ENCODE measurements at regions not wholly inside any gene's neighbourhood (a gene's known extent, or its start where the extent isn't known, plus 50 kb on each side); places are given as distances from the start of the nearest gene placed in this dataset.
"Not testable (repeated sequence)": the region's sequence is repeated elsewhere in the genome, so short reads cannot be mapped to it uniquely, and the experiment has no call there.

DNA sequence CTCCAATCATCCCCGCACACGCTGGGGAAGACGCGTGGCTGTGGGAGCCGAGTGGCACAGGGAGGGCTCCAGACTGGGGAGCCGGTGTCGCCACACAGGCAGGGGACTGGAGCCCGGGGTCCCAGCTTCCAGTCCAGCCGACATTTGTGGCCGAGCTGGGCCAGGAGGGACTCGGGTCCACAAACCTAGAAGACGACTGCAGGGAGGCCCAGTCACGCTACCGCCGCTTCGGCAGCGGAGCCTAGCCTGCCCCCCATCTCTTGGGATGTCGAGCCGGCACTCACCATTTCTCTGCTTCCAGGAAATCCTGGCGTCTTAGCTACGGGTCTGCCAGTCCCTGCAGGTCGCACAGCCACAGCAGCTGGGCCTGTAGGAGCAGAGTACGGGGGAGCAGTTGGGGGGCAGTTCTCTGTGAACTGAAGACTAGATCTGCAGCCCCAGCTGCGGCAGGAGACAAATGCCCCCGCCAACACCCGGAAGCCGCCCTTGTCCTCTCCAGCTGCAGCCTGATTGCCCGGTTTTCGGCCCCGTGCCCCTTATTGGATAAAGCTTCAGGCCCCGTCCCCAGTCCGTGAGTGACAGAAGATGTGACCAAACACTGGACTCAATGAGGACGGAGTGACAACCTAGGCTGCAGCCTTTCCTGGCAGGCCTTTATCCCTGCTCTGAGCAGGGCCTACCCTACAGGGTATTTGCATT lies 270.7 kb downstream of the ZNF33B start:
- peak in 1 of 2 donors; percentile 2 for DNase-seq (ENCODE audit: low read depth in 2 of 2)

DNA sequence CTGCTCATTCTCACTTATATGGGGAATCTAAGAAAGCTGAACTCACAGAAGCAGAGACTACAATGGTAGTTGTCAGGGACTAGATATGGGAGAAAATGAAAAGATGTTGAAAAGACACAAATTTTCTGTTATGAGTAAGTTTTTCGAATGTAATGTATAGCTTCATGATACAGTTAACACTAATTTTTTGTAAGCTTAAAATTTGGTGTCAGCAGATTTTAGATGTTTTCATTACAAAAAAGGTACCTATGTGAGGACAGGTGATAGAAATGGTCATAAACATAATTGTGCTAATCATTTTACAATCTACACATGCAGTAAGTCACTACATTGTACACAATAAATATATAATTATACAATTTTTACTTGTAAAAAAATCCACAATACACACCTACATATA lies 286.6 kb downstream of the ZNF33B start:
- no peak for DNase-seq (ENCODE audit: low read depth in 2 of 2)

DNA sequence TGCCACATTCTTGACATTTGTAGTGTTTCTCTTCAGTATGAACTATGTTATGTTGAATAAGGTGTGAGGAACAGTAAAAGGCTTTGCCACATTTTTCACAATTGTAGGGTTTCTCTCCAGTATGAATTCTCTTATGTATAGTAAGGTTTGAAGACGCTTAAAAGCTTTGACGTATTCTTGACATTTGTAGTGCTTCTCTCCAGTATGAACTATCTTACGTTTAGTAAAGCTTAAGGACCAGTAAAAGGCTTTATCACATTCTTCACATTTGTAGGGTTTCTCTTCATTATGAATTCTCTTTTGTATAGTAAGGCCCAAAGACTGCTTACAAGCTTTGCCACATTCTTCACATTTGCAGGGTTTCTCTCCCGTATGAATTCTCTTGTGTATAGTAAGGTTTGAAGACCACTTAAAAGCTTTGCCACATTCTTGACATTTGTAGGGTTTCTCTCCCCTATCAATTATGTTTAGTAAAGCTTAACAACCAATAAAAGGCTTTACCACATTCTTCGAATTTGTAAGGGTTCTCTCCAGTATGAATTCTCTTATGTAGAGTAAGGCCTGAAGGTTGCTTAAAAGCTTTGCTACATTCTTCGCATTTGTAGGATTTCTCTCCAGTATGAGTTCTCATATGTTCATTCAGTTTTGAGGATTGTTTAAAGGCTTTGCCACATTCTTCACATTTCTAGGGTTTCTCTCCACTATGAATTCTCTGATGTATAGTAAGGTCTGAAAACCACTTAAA lies 301.6 kb downstream of the ZNF33B start:
- not testable (repeated sequence) for DNase-seq (ENCODE audit: low read depth in 2 of 2)

DNA sequence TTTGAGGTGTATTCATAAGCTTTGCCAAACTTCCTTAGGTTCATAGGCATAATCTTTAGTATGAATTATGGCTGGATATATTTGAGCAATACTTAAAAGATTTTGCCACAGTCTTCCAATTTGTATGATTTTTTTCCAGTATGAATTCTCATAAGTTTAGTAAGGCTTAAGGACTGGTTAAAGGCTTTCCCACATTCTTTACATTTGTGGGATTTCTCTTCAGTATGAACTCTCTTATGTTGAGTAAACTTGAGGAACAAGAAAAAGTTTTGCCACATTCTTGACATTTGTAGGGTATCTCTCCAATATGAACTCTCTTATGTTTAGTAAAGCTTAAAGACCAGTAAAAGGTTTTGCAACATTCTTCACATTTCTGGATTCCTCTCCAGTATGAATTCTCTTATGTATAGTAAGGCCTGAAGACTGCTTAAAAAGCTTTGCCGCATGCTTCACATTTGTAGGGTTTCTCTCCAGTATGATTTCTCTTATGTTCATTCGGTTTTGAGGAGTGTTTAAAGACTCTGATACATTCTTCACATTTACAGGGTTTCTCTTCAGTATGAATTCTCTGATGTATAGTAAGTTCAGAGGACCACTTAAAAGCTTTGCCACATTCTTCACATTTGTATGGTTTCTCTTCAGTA lies 302.6 kb downstream of the ZNF33B start:
- DNase-seq (ENCODE audit: low read depth in 2 of 2), result not testable (repeated sequence)

DNA sequence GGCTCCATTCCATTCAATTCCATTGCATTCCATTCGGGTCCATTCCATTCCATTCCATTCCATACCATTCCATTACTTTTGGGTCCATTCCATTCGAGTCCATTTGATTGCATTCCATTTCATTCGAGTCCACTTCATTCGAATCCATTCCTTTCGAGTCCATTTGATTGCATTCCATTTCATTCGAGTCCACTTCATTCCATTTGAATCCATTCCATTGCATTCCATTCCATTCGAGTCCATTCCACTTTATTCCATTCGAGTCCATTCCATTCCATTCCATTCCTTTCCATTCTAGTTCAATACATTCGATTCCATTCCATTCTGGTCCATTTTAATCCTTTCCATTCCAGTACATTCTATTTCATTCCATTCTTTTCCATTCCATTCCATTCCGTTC lies 334.0 kb downstream of the ZNF33B start:
- DNase-seq (ENCODE audit: low read depth in 2 of 2), result no peak

DNA sequence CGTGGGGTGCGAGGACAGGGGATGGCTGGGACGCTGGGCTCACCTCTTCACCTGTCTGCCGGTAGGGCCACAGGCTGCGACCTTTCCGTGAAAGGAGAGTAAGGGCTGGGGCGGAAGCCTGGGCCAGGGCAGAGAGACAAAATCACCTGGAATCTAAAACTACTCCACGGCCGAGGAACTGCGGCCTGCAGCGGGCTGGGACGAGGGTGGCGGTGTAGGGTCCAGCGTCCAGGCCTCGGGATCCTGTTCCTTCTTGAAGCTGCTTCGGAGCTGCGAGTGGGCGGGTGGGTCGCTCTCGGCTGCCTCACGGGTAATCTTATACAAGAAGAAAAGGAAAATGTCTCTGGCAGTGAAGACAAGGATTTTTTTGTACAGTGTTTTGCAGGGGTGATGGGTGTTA lies 356.5 kb downstream of the ZNF33B start:
- DNase-seq (ENCODE audit: low read depth in 2 of 2), result not testable (repeated sequence)

DNA sequence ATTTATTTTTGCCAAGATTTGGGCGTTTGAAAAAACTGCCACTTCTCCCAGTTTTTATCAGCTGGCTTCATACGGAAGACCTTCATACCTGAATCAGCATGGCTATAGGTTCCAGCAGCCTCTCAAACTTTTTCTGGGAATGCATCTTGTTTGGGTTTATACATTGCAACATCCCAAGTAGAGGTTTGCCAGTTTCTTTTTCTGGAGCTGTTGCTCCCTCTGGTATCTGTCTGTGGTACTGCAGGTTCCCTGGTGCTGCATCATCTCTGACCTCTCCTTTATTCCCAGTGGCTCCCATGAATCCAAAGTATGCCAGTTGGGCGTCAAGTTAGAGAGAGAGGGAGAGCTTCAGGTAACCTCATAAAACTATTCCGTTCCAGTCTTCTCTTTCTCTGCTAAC lies 368.6 kb downstream of the ZNF33B start:
- not testable (repeated sequence) for DNase-seq (ENCODE audit: low read depth in 2 of 2)

DNA sequence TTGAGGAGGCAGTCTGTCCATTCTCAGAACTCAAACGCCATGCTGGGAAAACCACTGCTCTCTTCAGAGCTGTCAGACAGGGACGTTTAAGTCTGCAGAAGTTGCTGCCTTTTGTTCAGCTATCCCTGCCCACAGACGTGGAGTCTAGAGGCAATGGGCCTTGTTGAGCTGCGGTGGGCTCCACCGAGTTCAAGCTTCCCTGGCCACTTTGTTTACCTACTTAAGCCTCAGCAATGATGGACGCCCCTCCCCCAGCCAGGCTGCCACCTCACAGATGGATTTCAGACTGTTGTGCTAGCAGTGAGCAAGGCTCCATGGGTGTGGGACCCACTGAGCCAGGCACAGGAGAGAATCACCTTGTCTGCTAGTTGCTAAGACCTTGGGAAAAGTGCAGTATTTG lies 375.1 kb downstream of the ZNF33B start:
- not testable (repeated sequence) for DNase-seq (ENCODE audit: low read depth in 2 of 2)

DNA sequence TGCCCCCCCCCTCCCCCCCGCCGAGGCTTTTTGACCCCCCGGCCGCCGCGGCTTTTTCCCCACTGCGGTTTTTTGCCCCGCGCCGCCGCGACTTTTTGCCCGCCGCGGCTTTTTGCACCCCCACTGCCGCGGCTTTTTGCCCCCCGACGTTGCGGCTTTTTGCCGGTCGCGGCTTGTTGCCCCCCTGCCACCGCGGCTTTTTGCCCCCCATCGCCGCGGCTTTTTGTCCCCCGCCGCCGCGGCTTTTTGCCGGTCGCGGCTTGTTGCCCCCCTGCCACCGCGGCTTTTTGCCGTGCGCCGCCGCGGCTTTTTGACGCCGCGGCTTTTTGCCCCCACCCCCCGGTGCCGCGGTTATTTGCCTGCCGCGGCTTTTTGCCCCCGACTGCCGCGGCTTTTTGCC lies 395.4 kb downstream of the ZNF33B start:
- not testable (repeated sequence) for DNase-seq (ENCODE audit: low read depth in 2 of 2)

DNA sequence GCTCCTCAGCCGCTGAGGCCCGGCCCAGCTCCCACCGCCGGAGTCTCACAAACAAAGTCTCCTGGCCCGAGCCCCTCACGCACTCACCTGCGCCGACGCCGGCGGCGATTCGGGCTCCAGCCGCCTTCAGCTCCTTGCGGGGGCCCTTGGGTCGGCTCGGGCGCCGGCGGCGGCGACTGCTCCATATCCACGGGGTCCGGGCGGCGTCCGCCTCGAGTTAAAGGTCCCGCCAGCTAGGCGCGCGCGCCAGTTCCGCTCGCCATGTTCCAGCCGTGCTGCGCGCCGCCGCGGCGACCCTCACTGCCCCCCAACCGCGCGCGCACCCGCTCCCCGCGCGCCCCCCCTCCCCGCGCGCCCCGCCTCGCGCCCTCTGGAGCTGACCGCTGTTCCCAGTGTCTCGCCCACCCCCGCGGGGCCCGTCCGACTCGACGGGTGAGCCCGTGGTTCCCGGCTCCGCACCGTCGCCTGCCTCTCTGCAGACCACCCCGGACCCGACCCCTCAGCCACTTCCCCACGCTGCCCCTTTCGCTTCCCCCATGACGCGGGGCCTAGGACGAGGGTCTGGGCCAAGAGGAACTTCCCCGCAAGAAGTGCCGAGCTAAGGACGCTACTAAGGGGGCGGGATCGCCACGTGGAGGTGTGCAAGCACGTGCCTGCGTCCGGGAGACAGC lies 396.1 kb downstream of the ZNF33B start:
- no peak for DNase-seq (ENCODE audit: low read depth in 2 of 2)

DNA sequence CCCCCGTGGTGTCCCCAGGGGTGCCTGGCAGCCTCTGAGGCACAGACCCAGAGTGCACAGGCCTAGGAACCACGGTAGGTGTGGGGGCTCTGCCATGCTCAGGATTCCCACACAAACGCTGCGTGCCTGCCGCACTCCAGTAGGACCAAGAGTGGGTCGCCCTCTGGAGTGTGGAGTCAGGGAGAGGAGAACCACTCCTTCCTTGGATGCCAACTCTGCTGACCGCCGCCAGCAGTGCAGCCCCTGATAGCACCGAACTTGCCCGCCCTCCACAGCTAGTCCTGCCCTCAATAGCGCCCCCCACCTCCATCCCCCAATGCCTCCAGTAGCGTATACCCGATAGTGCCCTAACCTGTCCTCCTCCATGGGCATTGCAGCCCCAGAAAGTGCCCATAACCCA lies 402.0 kb downstream of the ZNF33B start:
- DNase-seq (ENCODE audit: low read depth in 2 of 2), result not testable (repeated sequence)

DNA sequence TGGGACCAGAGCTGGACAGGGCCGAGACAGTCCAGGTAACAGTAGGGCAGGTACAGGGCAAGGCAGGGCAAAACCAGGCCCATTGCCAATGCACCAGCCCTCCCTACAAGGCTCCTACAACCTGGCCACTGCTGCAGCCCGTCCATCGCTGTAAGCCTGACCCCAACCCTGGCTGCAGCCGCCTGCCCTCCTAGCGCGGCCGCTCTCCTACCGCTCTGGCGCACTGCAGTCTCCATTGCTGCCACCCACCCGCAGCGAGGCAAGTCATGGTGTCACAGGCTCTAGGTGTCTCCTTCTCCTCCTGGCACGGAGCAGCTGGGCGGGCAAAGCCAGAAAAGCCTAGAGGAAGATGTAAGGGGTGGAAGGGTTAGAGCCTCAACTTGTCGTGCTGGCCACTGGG lies 402.6 kb downstream of the ZNF33B start:
- not testable (repeated sequence) for DNase-seq (ENCODE audit: low read depth in 2 of 2)

DNA sequence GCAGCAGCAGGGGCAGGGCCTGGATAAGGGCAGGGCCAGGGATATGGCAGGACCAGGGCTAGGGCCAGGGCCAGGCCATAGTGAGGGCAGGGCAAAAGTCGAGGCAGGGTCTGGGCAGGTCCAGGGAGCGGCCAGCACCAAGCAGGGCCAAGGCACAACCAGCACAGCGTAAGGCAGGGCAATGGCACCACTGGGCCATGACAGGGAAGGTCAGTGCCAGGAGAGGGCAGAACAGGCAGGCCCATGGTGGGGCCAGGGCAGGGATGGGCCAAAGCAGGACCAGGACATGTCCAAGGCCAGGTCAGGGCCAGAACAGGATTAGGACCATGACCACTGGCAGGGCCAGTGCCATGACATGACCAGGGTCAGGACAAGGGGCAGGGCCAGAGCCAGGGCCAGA lies 403.1 kb downstream of the ZNF33B start:
- DNase-seq (ENCODE audit: low read depth in 2 of 2), result not testable (repeated sequence)

DNA sequence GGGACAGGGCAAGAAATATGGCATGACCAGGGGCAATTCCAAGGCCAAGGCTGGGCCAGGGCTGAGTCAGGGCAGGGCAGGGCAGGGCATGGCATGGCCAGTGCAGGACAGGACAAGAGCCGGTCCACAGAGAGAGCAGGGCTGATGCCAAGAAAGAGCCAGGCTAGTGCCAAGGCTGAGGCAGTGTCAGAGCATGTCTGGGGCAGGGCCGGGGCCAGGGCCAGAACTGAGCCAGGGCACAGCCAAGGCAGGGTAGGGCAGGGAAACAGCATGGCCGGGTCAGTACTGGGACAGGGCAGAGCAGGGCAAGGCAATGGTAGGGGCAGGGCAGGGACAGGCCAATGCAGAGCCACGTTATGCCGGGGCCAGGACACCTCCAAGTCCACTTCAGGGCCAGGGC lies 403.9 kb downstream of the ZNF33B start:
- DNase-seq (ENCODE audit: low read depth in 2 of 2), result not testable (repeated sequence)

DNA sequence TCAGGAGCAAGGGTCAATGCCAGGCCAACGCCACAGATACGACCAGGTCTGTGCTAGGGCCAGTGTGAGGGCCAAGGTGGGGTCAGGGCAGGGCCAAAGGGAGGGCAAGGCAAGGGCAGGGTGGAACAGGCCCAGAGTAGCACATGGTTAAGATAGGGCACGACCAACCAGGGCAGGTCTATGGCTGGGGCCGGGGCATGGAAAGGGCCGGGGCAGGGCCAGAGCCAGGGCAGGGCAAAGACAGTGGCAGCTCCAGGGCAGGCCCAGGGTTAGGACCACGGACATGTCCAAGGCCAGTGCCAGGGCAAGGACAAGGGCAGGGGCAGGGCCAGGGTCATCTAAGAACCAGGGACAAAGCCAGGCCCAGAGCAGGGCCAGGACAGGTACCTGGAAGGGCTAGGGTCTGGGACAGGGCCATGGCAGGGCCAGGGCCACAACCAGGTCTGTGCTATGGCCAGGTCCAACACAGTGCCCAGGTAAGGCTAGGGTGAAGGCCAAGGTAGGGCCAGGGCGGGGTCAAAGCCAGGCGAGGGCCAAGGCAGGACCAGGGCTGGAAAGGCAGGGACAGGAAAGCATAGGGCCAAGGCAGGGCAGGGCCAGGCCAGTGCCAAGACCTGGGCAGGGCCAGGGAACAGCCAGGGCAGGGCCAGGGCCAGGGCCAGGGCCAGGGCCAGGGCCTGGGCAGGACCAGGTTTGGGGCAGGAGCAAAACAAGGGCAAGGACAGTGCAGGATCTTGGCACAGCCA lies 404.7 kb downstream of the ZNF33B start:
- not testable (repeated sequence) for DNase-seq (ENCODE audit: low read depth in 2 of 2)

DNA sequence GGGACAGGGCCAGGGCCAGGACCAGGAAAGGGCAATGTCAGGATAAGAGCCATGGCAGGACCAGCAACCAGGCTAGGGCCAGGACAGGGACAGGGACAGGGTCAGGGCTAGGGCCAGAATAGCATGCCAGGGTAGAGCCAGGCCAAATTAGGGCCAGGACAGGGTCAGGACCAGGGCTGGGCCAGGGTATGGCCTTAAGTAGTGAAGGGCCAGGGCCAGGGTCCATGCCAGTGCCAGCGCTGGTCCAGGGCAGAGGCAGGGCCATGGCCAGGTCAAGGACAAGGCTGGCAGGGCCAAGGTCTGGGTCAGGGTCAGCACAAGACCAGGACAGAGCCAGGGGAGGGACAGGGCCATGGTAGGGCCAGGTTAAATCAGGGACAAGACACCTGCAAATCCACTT lies 405.4 kb downstream of the ZNF33B start:
- DNase-seq (ENCODE audit: low read depth in 2 of 2), result not testable (repeated sequence)

DNA sequence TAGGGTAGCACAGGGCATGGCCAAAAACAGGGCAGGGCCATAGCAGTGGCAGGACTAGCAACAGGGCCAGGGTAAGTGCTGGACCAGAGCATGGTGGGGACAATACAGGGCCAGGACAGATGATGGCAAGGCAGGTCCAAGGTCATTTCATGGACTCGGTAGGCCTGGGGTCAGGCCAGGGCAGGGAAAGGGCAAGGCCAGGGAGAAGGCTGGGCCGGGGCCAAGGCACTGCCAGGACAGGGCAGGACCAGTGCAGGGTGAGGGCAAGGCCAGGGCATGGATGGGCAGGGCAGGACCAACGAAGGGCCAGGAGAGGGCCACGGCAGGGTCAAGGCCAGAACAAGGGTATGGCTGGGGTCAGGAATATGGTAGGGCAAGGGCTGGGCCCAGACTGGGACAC lies 407.6 kb downstream of the ZNF33B start:
- not testable (repeated sequence) for DNase-seq (ENCODE audit: low read depth in 2 of 2)

DNA sequence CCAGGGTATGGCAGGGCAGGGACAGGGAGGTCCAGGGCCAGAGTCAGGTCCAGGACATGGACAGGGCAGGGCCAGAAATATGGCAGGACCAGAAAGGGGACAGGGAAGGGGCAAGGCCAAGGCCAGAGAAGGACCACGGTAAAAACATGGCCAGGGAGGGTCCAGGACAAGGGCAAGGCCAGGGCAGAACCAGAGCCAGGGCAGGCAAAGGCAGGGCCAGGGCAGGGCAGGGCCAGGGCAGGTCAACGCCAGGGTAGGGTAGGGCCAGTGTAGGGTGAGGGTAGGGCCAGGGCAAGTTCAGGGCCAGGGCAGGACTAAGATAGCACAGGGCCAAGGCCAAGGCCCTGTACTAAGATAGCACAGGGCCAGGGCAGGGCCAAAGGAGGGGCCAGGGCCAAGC lies 408.3 kb downstream of the ZNF33B start:
- not testable (repeated sequence) for DNase-seq (ENCODE audit: low read depth in 2 of 2)

DNA sequence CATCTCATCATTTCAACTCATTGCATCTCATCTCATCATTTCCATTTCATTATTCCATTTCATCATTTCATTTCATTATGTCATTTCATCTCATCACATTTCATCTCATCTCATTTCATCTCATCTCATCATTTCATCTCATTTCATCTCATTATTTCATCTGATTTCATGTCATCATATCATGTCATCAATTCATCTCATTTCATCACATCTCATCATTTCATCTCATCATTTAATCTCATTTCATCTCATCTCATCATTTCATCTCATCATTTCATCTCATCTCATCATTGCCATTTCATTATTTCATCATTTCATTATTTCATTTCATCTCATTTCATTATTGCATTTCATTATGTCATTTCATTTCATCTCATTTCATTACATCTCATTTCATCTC lies 410.5 kb downstream of the ZNF33B start:
- not testable (repeated sequence) for DNase-seq (ENCODE audit: low read depth in 2 of 2)

DNA sequence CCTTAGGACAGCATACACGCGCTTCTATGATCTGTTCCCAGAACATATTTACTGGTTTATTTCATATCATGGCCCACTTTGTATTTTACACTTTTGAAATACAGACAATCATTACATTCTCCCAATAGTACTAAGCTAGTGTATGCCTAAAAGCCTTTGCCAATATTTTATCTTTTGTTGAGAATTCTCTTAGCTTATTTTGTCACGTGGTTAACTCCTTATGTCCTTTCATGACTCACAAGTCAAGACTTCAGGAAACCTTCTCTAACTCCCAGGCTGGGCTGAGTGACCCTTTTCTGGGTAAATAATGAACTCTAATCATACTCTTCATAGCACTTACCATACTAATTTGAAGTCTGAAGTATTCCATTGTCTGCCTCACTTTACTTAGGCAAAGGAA lies 444.8 kb downstream of the ZNF33B start:
- DNase-seq (ENCODE audit: low read depth in 2 of 2), result not testable (repeated sequence)

DNA sequence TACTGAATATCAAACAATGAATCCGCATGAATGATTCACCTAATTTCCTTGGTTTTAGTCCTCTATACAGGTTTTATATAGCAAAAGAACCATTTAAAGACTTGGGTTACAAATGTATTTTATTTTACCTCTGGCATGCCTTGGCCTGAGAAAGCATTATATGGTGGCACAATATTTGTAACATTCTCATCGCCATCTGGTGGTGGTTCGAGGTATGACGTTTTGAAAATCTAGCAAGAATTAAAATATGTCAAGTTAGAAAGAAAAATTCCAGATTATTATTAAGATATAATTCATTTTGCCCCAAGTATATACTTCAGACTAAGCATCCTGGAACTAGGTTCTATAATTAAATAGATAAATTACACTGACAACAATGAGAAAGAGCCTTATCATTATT lies 445.9 kb downstream of the ZNF33B start:
- DNase-seq (ENCODE audit: low read depth in 2 of 2), result peak in 1 of 2 donors; percentile 3

Data from stimulated activated CD4-positive, alpha-beta T cell treated with anti-CD3 and anti-CD28 coated beads, Interleukin-15, amount 100 ng/mL, for 48 hours (primary cell).